NCI-H2029 (cell line): ENCODE measurements at regions not wholly inside any gene's neighbourhood (a gene's known extent, or its start where the extent isn't known, plus 50 kb on each side); places are given as distances from the start of the nearest gene placed in this dataset.

Experiments
- DNase-seq: peaks from one replicate; lab custom pipeline; 2025; lab: John Stamatoyannopoulos, UW

DNA sequence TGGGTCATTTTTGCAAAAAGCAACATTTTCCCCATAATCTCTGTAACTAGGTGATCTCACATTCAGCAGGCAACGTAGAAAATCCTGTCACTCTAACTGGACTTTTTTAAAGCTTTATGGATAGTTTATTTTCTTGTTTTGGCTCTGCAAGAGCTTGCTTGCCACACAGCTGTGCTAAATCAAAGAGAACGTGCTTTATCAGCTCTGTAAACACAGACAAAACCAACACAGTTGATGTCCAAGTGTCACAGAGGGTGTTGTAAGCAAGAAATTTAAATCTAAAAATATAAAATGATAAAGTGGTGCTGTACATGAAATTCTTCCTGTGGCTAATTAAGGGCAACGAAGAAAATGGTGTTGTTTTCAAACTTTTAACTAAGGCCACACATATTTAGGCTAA, 97.5 kb upstream of the STAC start:
- DNase-seq = no peak

DNA sequence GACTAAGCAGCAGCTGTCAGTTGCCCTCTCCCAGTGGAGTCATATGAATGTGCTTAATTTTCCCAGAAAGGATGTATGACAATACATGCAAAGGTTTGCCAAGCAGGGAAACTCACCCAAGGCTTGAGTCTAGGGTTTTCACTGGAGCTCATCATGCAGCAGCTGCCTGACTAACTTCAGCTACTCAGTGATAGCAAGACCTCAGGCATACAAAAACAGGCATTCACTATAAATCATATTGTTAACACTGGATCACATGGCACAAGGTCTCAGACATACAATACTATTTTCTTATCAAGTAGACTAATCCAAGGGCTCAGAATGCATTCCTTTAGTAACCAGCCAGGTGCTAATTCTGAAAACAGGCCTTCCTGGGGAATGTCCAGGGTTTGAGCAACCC, 85.0 kb upstream of the STAC start:
- DNase-seq = no peak

DNA sequence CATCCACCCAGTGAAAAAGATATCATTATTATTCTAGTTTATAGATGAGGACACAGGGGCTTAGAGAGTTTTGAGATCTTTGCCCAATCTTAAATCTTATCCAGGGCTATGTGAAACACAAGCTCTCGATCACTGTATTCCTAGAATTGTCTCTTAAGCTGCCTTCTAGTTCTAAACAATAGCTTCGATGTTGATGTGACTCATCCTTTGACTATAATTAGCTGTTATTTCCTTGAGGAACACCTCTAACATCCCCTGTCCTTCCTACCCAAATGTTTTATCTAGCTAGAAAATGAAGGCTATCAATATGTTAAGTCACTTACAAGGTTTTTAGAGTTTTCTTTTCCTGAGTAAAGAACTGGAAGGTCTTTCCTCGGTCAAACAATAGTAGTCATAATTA, 83.1 kb upstream of the STAC start:
- DNase-seq = no peak

DNA sequence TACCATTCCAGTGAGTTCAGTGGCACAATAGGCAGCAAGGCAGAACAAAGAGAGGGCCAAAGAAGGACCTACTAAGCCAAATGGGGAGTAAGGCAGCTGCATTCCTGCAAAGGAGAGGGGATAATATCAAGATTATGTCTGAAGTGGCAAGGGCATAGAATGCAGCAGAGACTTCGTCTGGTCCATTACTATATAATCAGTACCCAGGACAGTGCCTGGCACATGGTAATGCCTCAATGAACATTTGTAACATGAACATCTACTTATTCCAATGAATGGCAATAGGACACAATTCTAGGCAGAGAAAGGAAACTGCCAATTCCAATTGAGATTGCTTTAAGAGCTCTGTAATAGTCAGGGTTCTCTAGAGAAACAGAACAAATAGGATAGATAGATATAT, 82.1 kb upstream of the STAC start:
- DNase-seq = no peak

DNA sequence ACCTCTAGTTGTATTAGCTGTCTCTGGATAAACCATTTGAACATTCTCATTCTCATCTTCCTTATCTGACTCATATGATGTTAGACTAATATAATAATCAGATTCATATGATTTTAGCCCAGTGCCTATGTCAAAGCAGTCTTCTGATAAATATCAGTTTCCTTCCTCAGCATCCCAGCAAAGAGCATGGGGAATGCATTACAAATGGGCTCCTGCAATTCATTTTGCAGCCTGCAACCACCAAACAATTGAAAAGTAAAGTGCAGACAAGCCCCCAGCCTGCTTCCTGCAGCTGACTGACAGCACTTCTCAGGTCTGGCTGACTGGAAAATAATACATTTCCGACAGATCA, 78.2 kb upstream of the STAC start:
- DNase-seq = no peak

DNA sequence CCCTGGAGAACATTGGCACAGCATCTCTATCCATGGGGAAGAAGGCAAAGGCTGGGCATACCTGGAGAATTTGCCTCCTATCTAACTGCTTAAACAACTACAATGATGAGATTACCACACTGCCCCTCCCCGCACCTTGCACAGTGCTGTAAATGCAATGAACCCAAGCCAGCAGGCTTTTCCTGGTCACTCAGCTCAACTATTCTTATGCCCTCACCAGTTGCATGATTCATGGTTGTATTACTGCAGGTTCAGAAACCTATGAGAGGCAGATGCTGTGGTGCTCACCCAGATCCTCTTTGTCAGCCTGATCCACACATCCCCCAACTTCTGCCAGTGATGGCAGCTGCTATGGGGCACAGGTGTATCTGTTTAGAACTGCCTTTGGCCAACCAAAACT, 77.7 kb upstream of the STAC start:
- no peak for DNase-seq

DNA sequence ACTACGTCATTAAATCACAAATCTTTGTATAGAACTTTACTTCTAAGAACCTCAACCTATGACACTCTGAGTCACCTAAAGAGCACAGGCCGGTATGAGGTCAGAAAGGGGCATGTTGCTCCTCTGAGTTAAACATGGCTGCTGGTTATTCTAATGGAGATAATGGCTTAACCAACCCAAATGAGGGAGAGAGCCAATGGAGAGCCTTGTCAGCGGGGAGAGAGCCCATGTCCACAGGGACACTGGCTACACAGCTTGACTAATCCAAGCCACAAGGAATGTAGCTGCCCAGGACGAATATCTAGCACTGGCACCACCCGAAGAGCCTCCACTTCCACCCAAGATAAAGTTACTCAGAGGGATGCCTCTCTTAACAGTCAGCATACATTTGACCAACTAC, 77.0 kb upstream of the STAC start:
- no peak for DNase-seq

DNA sequence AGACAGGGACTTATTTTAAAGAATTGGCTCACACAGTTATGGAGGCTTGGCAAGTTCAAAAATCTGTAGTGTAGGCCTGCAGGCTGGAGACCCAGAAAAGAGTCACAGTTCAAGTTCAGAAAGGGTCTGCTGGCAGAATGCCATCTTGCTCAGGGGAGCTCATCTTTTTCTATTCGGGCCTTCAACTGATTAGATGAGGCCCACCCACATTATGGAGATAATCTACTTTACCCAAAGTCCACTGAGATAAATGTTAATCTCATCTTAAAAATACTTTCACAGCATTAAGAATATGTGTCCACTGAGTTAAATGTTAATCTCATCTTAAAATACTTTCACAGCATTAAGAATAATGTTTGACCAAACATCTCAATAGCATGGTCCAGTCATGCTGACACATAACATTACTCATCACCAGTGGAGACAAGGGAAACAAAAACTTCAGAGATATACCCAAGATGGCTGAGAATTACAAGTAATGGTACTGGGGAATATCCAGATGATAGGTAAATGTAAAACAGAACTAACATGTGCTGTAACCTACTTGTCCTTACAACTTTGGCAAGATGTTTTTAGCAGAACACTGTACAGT, 74.3 kb upstream of the STAC start:
- DNase-seq = no peak

DNA sequence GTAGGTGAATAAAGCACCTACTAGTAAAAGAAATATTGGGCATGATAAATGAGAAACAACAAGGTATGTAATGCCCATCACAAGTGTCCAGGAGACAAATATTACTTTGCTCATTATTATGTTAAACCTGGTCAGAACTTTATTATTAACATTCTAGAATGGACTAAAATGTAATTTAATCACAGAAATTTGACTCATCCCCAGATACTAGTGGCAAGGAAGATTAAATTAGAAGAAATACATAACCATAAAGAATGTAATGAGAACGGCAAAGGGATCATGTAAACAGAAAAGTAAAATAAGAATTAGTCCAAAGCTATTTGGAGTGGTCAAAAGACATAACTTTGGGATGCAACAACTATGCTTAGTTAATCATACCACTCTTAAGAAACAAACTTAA, 71.2 kb upstream of the STAC start:
- DNase-seq = no peak

DNA sequence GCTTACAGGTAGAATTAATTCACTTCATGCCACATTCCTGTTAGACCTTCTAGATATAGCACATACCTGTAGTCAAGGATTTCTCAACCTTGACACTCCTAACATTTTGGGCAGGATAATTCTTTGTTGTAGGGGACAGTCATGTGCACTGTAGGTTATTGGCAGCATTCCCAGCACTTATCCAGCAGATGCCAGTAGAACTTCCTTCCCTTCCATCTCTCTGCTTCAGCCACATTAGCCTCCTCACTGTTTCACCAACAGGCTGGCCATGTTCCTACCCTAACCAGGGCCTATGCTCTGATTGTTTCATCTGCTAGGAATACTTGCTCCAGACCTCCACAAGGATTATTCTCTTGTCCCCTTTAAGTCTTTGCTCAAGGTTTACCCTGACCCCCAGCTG, 68.0 kb upstream of the STAC start:
- peak; percentile 26 for DNase-seq

DNA sequence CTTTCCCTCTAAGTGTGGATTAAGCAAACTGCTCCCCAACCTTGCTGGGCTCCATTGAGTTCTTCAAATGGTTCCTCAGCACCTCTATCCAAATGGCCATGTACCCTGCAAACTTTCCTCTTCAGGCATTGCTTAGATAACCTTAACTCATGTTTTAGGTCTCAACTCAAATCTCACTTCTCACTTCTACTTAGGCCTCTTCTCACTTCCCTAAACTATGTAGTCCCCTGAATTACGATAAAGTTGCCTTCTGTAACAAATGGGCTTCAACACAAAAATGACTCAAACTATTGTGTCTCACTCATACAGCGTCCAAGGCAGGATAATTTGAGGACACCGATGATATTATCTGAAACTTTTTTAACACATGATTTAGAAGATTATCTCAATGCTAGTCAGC, 62.4 kb upstream of the STAC start:
- DNase-seq = no peak

DNA sequence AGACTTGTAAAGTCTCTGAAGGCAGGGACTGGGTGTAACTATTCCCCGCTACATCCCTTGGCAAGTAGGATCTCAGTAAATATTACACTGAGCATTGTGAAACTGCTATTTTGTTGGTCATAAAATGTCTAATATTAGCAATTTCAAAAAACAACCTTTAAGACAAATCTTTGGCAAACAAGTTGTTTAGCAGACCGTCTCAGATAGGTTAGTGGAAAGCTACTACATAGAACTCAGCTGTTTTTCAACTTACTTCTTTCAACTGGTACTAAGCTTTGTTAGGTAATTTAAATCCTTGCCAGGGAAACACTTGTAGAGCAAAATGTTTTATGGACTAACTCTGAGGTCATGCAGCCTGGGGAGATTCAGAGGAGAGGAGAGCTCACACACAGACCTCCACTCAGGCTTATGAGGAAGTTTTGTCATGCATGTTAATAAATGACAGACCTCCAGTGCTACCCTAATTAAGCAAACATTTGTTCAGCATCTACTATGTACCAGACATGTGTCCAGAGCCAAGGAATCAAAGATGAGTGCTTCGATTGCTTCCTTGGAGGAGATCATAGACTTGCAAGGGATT, 61.6 kb upstream of the STAC start:
- DNase-seq = no peak

DNA sequence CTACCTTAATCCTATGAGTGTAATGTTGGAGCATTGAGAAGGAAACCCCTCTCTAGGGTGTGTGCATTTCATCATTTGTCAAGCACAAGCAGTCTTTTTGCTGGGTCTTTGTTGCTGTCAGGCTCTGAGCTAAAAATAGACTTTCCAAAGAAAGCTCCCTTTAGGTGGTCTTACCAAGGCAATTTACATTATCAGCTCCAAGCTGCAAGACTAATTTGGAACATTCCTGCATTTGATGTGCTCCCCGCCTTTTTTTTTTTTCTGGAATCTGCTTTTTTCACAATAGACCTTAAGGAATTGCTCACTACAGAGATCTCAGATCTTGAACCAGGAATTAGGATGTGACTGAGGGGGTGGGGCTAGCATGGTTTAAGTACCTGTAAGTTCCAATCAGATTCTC, 60.6 kb upstream of the STAC start:
- no peak for DNase-seq
